ENCODE measurements at regions not wholly inside any gene's neighbourhood (a gene's known extent, or its start where the extent isn't known, plus 50 kb on each side); places are given as distances from the start of the nearest gene placed in this dataset.

GRCh38 chr9:84557751-84558150, 111.8 kb upstream of the NTRK2 start:
- no peak overlapping the region for H3K4me3 ChIP-seq
- H3K27ac ChIP-seq, result no peak overlapping the region
- H3K9me3 ChIP-seq (replicated peaks), result no peaks in the 10 kb centered on the region
- no peak for DNase-seq
- 0 out of 2 replicates have a peak, but pooled peaks cover 8% of the 10 kb centered on the region for H3K27me3 ChIP-seq
- no peaks in the 10 kb centered on the region; the same call in 1 of the 2 replicates for H3K36me3 ChIP-seq
- H3K4me1 ChIP-seq, result no peaks in the 10 kb centered on the region

GRCh38 chr9:84563691-84564090, 105.8 kb upstream of the NTRK2 start:
- H3K9me3 ChIP-seq (replicated peaks), result no peaks in the 10 kb centered on the region
- H3K27ac ChIP-seq, result no peak overlapping the region
- 0 out of 2 replicates have a peak, but pooled peaks cover 8% of the 10 kb centered on the region for H3K27me3 ChIP-seq
- H3K4me1 ChIP-seq, result no peaks in the 10 kb centered on the region
- H3K36me3 ChIP-seq, result no peaks in the 10 kb centered on the region; the same call in 1 of the 2 replicates
- no peak overlapping the region for H3K4me3 ChIP-seq
- no peak for DNase-seq

- Histone ChIP-seq H3K27me3 (peaks cover 3% of the 10 kb centered on the region; the same call in 1 of the 2 replicates), H3K4me3 (no peak overlapping the region), H3K27ac (no peak overlapping the region), H3K9me3 (replicated peaks) (no peaks in the 10 kb centered on the region), H3K36me3 (no peaks in the 10 kb centered on the region), H3K4me1 (no peaks in the 10 kb centered on the region)
- DNase-seq, result no peak
Measured at GRCh38 chr9:84567805-84568204, 101.7 kb upstream of the NTRK2 start.

- Histone ChIP-seq H3K4me1 (no peaks in the 10 kb centered on the region), H3K4me3 (no peak overlapping the region), H3K27me3 (peaks cover 3% of the 10 kb centered on the region; the same call in 1 of the 2 replicates), H3K27ac (no peak overlapping the region), H3K36me3 (no peaks in the 10 kb centered on the region), H3K9me3 (replicated peaks) (no peaks in the 10 kb centered on the region)
- peak in 1 of 2 experiments; percentile 2 for DNase-seq
Measured at GRCh38 chr9:84570482-84571154, 98.9 kb upstream of the NTRK2 start.

DNA sequence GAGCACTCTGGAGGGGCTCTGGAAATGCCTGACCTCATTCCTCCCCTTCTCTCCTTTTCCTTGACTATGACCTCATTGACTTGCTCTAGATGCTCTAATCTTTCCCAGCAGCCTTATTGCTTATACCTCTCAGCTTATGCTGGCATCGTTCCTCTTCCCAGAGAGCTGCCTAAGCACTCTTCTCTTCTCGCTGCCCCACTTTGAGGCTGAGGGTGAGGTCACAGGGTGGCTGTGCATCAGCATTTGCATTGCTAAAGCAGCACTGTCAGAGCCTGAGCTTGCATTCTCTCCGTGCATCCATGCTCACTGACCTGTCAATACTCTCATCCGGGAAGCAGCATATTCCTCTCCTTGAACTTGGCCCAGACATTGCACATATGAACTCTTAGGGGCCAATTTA, 96.4 kb upstream of the NTRK2 start:
- no peak overlapping the region for H3K4me3 ChIP-seq

GRCh38 chr9:84575705-84576104, 93.8 kb upstream of the NTRK2 start:
- no peak overlapping the region for H3K27ac ChIP-seq
- no peak overlapping the region for H3K4me3 ChIP-seq
- H3K9me3 ChIP-seq (replicated peaks), result no peaks in the 10 kb centered on the region
- DNase-seq, result no peak
- peaks cover 3% of the 10 kb centered on the region; the same call in 1 of the 2 replicates for H3K27me3 ChIP-seq
- H3K4me1 ChIP-seq, result no peaks in the 10 kb centered on the region
- no peaks in the 10 kb centered on the region for H3K36me3 ChIP-seq

More for the DNA sequence above, 96.4 kb upstream of the NTRK2 start:
- Histone ChIP-seq H3K27ac (no peak overlapping the region), H3K36me3 (no peaks in the 10 kb centered on the region), H3K4me1 (no peaks in the 10 kb centered on the region), H3K27me3 (peaks cover 3% of the 10 kb centered on the region; the same call in 1 of the 2 replicates), H3K9me3 (replicated peaks) (no peaks in the 10 kb centered on the region)
- DNase-seq, result no peak

DNA sequence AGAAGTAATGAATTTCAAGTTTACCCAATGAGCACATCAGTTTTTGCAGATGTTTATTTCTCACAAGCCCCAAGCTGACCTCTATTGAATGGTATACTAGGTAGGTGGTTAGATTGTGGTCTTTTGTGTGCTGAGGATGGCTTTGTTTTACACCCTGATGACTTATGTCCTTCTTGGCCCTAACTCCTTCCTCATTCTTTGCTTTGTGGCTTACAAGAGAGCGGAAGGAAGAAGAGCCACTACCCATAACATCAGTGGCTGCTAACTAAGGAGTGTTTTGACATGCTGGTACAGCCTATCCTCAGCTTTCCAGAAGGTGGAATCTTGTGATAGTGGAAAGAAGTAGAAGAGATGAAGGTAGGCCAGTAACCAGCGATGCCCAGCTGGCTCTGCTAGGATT, 85.7 kb upstream of the NTRK2 start:
- Histone ChIP-seq H3K27ac (no peak overlapping the region), H3K36me3 (no peaks in the 10 kb centered on the region), H3K4me1 (no peaks in the 10 kb centered on the region), H3K27me3 (no peaks in the 10 kb centered on the region), H3K4me3 (no peak overlapping the region), H3K9me3 (replicated peaks) (no peaks in the 10 kb centered on the region)
- no peak for DNase-seq

GRCh38 chr9:84586662-84587061, 82.9 kb upstream of the NTRK2 start:
- DNase-seq, result no peak

GRCh38 chr9:84587153-84587552, 82.4 kb upstream of the NTRK2 start:
- H3K4me1 ChIP-seq, result no peaks in the 10 kb centered on the region
- H3K36me3 ChIP-seq, result no peaks in the 10 kb centered on the region
- H3K27ac ChIP-seq, result no peak overlapping the region
- H3K4me3 ChIP-seq, result no peak overlapping the region
- DNase-seq, result no peak
- no peaks in the 10 kb centered on the region for H3K27me3 ChIP-seq
- no peaks in the 10 kb centered on the region for H3K9me3 ChIP-seq (replicated peaks)

More at GRCh38 chr9:84586662-84587061, 82.9 kb upstream of the NTRK2 start:
- Histone ChIP-seq H3K36me3 (no peaks in the 10 kb centered on the region), H3K4me1 (no peaks in the 10 kb centered on the region), H3K9me3 (replicated peaks) (no peaks in the 10 kb centered on the region), H3K27ac (no peak overlapping the region), H3K4me3 (no peak overlapping the region), H3K27me3 (no peaks in the 10 kb centered on the region)

GRCh38 chr9:84589542-84589941, 80.0 kb upstream of the NTRK2 start:
- H3K9me3 ChIP-seq (replicated peaks), result no peaks in the 10 kb centered on the region
- H3K27me3 ChIP-seq, result no peaks in the 10 kb centered on the region
- no peak overlapping the region for H3K4me3 ChIP-seq
- no peak for DNase-seq
- H3K4me1 ChIP-seq, result no peaks in the 10 kb centered on the region
- H3K36me3 ChIP-seq, result no peaks in the 10 kb centered on the region
- no peak overlapping the region for H3K27ac ChIP-seq

DNA sequence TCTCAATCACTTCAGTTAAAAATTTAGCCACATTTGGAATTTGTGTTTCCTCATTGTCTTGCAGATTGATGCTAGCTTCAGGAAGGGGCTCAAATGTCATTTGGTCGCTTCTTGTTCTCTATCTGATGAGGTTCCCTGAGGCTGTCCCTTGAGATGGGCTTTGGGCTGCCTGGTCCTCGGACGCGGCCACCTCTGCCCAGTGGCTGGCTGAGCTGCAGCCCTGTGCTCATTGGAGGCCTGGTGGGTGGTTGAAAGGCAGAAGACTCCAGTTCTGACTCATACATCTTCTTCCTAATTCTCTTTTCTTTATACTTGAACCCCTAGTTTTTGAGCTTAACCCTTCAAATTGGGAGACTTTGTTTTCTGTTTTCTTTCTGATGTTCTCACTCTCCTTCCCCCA, 78.8 kb upstream of the NTRK2 start:
- H3K27ac ChIP-seq, result no peak overlapping the region
- no peaks in the 10 kb centered on the region for H3K9me3 ChIP-seq (replicated peaks)
- H3K4me1 ChIP-seq, result no peaks in the 10 kb centered on the region
- no peak overlapping the region for H3K4me3 ChIP-seq
- no peaks in the 10 kb centered on the region for H3K36me3 ChIP-seq
- H3K27me3 ChIP-seq, result peaks cover 5% of the 10 kb centered on the region; the same call in 1 of the 2 replicates
- DNase-seq, result no peak

- H3K4me3 ChIP-seq, result no peak overlapping the region
- no peak overlapping the region for H3K27ac ChIP-seq
- H3K4me1 ChIP-seq, result no peaks in the 10 kb centered on the region
- H3K27me3 ChIP-seq, result peaks cover 5% of the 10 kb centered on the region; the same call in 1 of the 2 replicates
- no peaks in the 10 kb centered on the region for H3K36me3 ChIP-seq
- no peak for DNase-seq
- no peaks in the 10 kb centered on the region for H3K9me3 ChIP-seq (replicated peaks)
Measured at GRCh38 chr9:84592918-84593317, 76.6 kb upstream of the NTRK2 start.

GRCh38 chr9:84593352-84593751, 76.2 kb upstream of the NTRK2 start:
- Histone ChIP-seq H3K4me3 (no peak overlapping the region), H3K4me1 (no peaks in the 10 kb centered on the region), H3K9me3 (replicated peaks) (no peaks in the 10 kb centered on the region), H3K27ac (no peak overlapping the region), H3K27me3 (peaks cover 5% of the 10 kb centered on the region; the same call in 1 of the 2 replicates), H3K36me3 (no peaks in the 10 kb centered on the region)
- no peak for DNase-seq

GRCh38 chr9:84597131-84597530, 72.4 kb upstream of the NTRK2 start:
- Histone ChIP-seq H3K4me1 (no peaks in the 10 kb centered on the region), H3K36me3 (no peaks in the 10 kb centered on the region), H3K9me3 (replicated peaks) (no peaks in the 10 kb centered on the region), H3K27ac (no peak overlapping the region), H3K4me3 (no peak overlapping the region), H3K27me3 (peaks cover 14% of the 10 kb centered on the region; the same call in 1 of the 2 replicates)
- no peak for DNase-seq

- H3K4me1 ChIP-seq, result no peaks in the 10 kb centered on the region
- no peak overlapping the region for H3K27ac ChIP-seq
- no peaks in the 10 kb centered on the region for H3K9me3 ChIP-seq (replicated peaks)
- H3K36me3 ChIP-seq, result no peaks in the 10 kb centered on the region
- DNase-seq, result no peak
- H3K27me3 ChIP-seq, result peaks cover 14% of the 10 kb centered on the region; the same call in 1 of the 2 replicates
- no peak overlapping the region for H3K4me3 ChIP-seq
Measured at GRCh38 chr9:84598921-84599636, 70.5 kb upstream of the NTRK2 start.

Data from SJCRH30 (cell line).